MM.1S (cell line): ENCODE measurements at regions not wholly inside any gene's neighbourhood (a gene's known extent, or its start where the extent isn't known, plus 50 kb on each side); places are given as distances from the start of the nearest gene placed in this dataset.

Source experiments
- DNase-seq: peaks from one replicate; pipeline ENCODE4 v3.0.0-alpha.2; 2015
- H2AFZ ChIP-seq: fragments of 300-600 bp; sonication (generic); 2 replicates; pipeline ENCODE4 v1.6.0; 2016; ENCODE audit warnings: antibody characterized with exemption, low read length
- H3F3A ChIP-seq: fragments of 300-600 bp; sonication (generic); 2 replicates; pipeline ENCODE4 v1.6.1; 2016; ENCODE audit warnings: mild to moderate bottlenecking, antibody characterized with exemption, low read length, moderate library complexity, mixed read lengths; ENCODE audit not compliant: insufficient read depth
- H3K27ac ChIP-seq: fragments of 300-600 bp; sonication (generic); 2 replicates; pipeline ENCODE4 v1.5.1; 2016; ENCODE audit warnings: mild to moderate bottlenecking, low read length
- H3K27me3 ChIP-seq: fragments of 300-600 bp; sonication (generic); replicated peaks from 2 replicates; pipeline ENCODE4 v1.6.0; 2016; ENCODE audit warnings: low read length; ENCODE audit not compliant: insufficient read depth
- H3K36me3 ChIP-seq: fragments of 300-600 bp; sonication (generic); replicated peaks from 2 replicates; pipeline ENCODE4 v1.6.1; 2016; ENCODE audit warnings: mild to moderate bottlenecking, low read length, mixed read lengths; ENCODE audit not compliant: insufficient read depth
- H3K4me1 ChIP-seq: fragments of 300-600 bp; sonication (generic); 2 replicates; pipeline ENCODE4 v1.6.1; 2016; ENCODE audit warnings: low read length, mixed read lengths
- H3K4me2 ChIP-seq: fragments of 300-600 bp; sonication (generic); 2 replicates; pipeline ENCODE4 v1.6.0; 2016; ENCODE audit warnings: low read depth, low read length
- H3K4me3 ChIP-seq: fragments of 300-600 bp; sonication (generic); 2 replicates; pipeline ENCODE4 v1.5.1; 2016; ENCODE audit warnings: low read length, mixed read lengths
- H3K79me2 ChIP-seq: fragments of 300-600 bp; sonication (generic); 2 replicates; pipeline ENCODE4 v1.6.1; 2016; ENCODE audit warnings: mixed run types, low read length, mixed read lengths
- H3K9ac ChIP-seq: fragments of 300-600 bp; sonication (generic); 2 replicates; pipeline ENCODE4 v1.6.1; 2016; ENCODE audit warnings: low read length, mixed read lengths
- H3K9me2 ChIP-seq: fragments of 300-600 bp; sonication (generic); replicated peaks from 2 replicates; pipeline ENCODE4 v1.6.1; 2016; ENCODE audit warnings: mild to moderate bottlenecking, low read length, mixed read lengths; ENCODE audit not compliant: insufficient read depth
- H3K9me3 ChIP-seq: fragments of 300-600 bp; sonication (generic); replicated peaks from 2 replicates; pipeline ENCODE4 v1.6.1; 2016; ENCODE audit warnings: mild to moderate bottlenecking, low read length, mixed read lengths; ENCODE audit not compliant: insufficient read depth
- H4K20me1 ChIP-seq: fragments of 300-600 bp; sonication (generic); 2 replicates; pipeline ENCODE4 v1.6.1; 2016; ENCODE audit warnings: mild to moderate bottlenecking, low read length, moderate library complexity, mixed read lengths; ENCODE audit not compliant: insufficient read depth
- EZH2 ChIP-seq: fragments of 300-600 bp; sonication (generic); optimal IDR thresholded peaks from 2 replicates; pipeline ENCODE3; 2017; ENCODE audit warnings: low read depth, mild to moderate bottlenecking, antibody characterized with exemption, low read length, mixed read lengths
- EZH2phosphoT487 ChIP-seq: fragments of 300-600 bp; sonication (generic); IDR thresholded peaks from 2 replicates; pipeline ENCODE4 v1.6.1; 2018; ENCODE audit warnings: antibody characterized with exemption, low read length
- TF ChIP-seq, protein P1 (sequence below): fragments of 300-600 bp; sonication (generic); IDR thresholded peaks from 2 replicates; pipeline ENCODE4 v1.5.1; 2016; ENCODE audit warnings: antibody characterized with exemption, low read length, mixed read lengths

DNA sequence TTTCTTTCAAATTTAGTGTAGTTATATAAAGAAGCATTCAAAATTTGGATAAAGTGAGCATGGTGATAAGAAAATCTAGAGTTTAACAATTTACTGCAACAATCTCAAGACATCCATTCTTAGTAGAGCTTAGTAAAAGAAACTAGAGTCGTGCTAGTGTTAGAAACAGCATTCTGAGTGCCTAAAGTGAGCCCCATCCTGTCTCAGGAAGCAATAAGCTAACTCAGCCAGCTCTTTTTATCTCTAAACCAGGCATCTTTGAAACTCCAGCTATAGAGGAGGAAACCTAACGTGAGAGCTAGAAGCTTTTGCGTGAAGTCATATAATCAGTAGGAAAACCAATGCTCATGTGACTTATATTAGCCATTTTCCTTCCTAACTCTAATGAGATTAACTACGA is 1187.1 kb upstream of the EPHA6 start:
- H3K9me3 ChIP-seq, result no peaks in the 10 kb centered on the region
- no peak overlapping the region for H3K4me3 ChIP-seq
- TF ChIP-seq EZH2phosphoT487 (no peak), EZH2 (no peak)
- TF ChIP-seq, protein P1, sequence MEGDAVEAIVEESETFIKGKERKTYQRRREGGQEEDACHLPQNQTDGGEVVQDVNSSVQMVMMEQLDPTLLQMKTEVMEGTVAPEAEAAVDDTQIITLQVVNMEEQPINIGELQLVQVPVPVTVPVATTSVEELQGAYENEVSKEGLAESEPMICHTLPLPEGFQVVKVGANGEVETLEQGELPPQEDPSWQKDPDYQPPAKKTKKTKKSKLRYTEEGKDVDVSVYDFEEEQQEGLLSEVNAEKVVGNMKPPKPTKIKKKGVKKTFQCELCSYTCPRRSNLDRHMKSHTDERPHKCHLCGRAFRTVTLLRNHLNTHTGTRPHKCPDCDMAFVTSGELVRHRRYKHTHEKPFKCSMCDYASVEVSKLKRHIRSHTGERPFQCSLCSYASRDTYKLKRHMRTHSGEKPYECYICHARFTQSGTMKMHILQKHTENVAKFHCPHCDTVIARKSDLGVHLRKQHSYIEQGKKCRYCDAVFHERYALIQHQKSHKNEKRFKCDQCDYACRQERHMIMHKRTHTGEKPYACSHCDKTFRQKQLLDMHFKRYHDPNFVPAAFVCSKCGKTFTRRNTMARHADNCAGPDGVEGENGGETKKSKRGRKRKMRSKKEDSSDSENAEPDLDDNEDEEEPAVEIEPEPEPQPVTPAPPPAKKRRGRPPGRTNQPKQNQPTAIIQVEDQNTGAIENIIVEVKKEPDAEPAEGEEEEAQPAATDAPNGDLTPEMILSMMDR, result no peak
- no peak overlapping the region for H3K9ac ChIP-seq
- no peak overlapping the region for H3K4me2 ChIP-seq
- H3K36me3 ChIP-seq, result no peaks in the 10 kb centered on the region
- no peak for DNase-seq
- no peaks in the 10 kb centered on the region for H4K20me1 ChIP-seq
- no peak overlapping the region for H2AFZ ChIP-seq
- H3F3A ChIP-seq, result no peaks in the 10 kb centered on the region
- no peaks in the 10 kb centered on the region for H3K9me2 ChIP-seq
- no peak overlapping the region for H3K27ac ChIP-seq
- H3K4me1 ChIP-seq, result no peaks in the 10 kb centered on the region
- H3K79me2 ChIP-seq, result no peaks in the 10 kb centered on the region
- no peaks in the 10 kb centered on the region for H3K27me3 ChIP-seq

DNA sequence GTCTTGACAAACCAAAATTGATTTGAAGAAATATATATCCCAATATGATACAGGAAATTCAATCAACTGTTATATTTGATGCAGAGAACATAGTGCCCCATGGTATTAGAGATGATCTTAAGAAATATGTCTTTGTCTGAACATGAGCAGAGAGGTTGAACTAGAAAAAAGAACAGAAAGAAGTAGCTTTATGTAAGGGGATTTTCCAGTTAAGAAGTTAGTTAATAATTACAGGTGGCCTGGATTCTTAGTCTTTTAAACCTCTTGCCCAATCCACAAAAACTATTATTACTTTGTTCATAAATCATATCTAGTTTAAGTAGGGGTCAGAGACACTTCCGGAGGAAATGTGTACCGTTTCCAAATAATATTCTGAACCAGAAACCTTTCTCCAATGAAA is 1186.7 kb upstream of the EPHA6 start:
- Histone ChIP-seq H3K27ac (no peak overlapping the region), H3K9me3 (no peaks in the 10 kb centered on the region), H3K9me2 (no peaks in the 10 kb centered on the region), H2AFZ (no peak overlapping the region), H3K79me2 (no peaks in the 10 kb centered on the region), H3K4me2 (no peak overlapping the region), H4K20me1 (no peaks in the 10 kb centered on the region), H3K4me1 (no peaks in the 10 kb centered on the region), H3K9ac (no peak overlapping the region), H3K4me3 (no peak overlapping the region), H3F3A (no peaks in the 10 kb centered on the region), H3K27me3 (no peaks in the 10 kb centered on the region), H3K36me3 (no peaks in the 10 kb centered on the region)
- DNase-seq, result no peak
- TF ChIP-seq EZH2phosphoT487 (no peak), EZH2 (no peak)
- TF ChIP-seq, protein P1, result no peak

DNA sequence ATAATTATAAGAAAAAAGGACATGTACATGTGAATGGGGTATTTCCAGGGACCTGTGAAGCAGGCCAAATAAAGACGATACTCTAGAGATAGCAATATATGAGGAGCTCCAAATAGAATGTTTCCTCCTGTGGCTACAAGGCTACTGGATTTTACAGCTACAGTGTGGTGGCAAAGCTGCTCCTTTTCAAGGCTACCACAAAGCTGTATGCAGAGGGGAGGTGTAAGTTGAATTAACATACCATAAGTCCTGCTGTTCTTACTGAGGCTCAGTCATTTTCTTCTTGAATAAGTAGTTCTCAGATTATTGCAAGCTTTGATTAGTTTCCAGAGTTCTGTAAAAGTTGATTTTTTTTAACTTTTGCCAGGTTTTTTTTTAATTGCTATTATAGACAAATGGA is 1184.6 kb upstream of the EPHA6 start:
- Histone ChIP-seq H3K79me2 (no peaks in the 10 kb centered on the region), H2AFZ (no peak overlapping the region), H3K27me3 (no peaks in the 10 kb centered on the region), H4K20me1 (no peaks in the 10 kb centered on the region), H3K9me3 (no peaks in the 10 kb centered on the region), H3K36me3 (no peaks in the 10 kb centered on the region), H3K4me1 (no peaks in the 10 kb centered on the region), H3K9ac (no peak overlapping the region), H3F3A (no peaks in the 10 kb centered on the region), H3K9me2 (no peaks in the 10 kb centered on the region), H3K4me2 (no peak overlapping the region), H3K27ac (no peak overlapping the region), H3K4me3 (no peak overlapping the region)
- DNase-seq, result no peak
- TF ChIP-seq EZH2 (no peak), EZH2phosphoT487 (no peak)
- TF ChIP-seq, protein P1, result no peak
